ENCODE measurements at regions not wholly inside any gene's neighbourhood (a gene's known extent, or its start where the extent isn't known, plus 50 kb on each side); places are given as distances from the start of the nearest gene placed in this dataset.

- Histone ChIP-seq H3K4me3 (ENCODE audit: low read length) (no peak overlapping the region), H3K9me3 (ENCODE audit: low read length) (no peaks in the 10 kb centered on the region), H3K4me1 (ENCODE audit: insufficient read depth, low read length) (peaks cover 28% of the 10 kb centered on the region), H4K20me1 (ENCODE audit: low read length) (no peaks in the 10 kb centered on the region), H3K36me3 (ENCODE audit: low read depth, low read length) (no peaks in the 10 kb centered on the region), H3K9me2 (replicated peaks; ENCODE audit: low read length) (no peaks in the 10 kb centered on the region), H3K79me2 (ENCODE audit: low read length) (no peaks in the 10 kb centered on the region), H2AFZ (ENCODE audit: low read length) (no peak overlapping the region), H3K27ac (ENCODE audit: low read length) (no peak overlapping the region), H3K9ac (ENCODE audit: low read length) (no peak overlapping the region), H3F3A (ENCODE audit: low read length, unreplicated experiment) (no peaks in the 10 kb centered on the region), H3K27me3 (ENCODE audit: low read length) (no peaks in the 10 kb centered on the region), H3K4me2 (ENCODE audit: low read length) (no peak overlapping the region)
- no TSS peak for BruUV-seq (replicated peaks)
- TF ChIP-seq, protein P1, sequence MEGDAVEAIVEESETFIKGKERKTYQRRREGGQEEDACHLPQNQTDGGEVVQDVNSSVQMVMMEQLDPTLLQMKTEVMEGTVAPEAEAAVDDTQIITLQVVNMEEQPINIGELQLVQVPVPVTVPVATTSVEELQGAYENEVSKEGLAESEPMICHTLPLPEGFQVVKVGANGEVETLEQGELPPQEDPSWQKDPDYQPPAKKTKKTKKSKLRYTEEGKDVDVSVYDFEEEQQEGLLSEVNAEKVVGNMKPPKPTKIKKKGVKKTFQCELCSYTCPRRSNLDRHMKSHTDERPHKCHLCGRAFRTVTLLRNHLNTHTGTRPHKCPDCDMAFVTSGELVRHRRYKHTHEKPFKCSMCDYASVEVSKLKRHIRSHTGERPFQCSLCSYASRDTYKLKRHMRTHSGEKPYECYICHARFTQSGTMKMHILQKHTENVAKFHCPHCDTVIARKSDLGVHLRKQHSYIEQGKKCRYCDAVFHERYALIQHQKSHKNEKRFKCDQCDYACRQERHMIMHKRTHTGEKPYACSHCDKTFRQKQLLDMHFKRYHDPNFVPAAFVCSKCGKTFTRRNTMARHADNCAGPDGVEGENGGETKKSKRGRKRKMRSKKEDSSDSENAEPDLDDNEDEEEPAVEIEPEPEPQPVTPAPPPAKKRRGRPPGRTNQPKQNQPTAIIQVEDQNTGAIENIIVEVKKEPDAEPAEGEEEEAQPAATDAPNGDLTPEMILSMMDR (conservative IDR thresholded peaks at IDR 0.05; ENCODE audit: low read depth, low read length), result no peak
- TF ChIP-seq EZH2 (IDR thresholded peaks at IDR 0.05; ENCODE audit: low read length, unreplicated experiment), result no peak
- TF ChIP-seq EZH2phosphoT487 (IDR thresholded peaks at IDR 0.05; ENCODE audit: borderline replicate concordance, low read length), result no peak
- ATAC-seq (no peak), DNase-seq (no peak)
- ChIA-PET POLR2A (ENCODE audit: unreplicated experiment) (no interaction called here), CTCF (no interaction called here)
- intact Hi-C loops (cut with micrococcal nuclease), result no loop called here
Measured at GRCh38 chr7:21368317-21368716, 59.6 kb upstream of the SP4 start.

- ATAC-seq (no peak), DNase-seq (no peak)
- Histone ChIP-seq H4K20me1 (ENCODE audit: low read length) (no peaks in the 10 kb centered on the region), H3K27ac (ENCODE audit: low read length) (no peak overlapping the region), H3K27me3 (ENCODE audit: low read length) (no peaks in the 10 kb centered on the region), H3K4me1 (ENCODE audit: insufficient read depth, low read length) (peaks cover 21% of the 10 kb centered on the region), H3K36me3 (ENCODE audit: low read depth, low read length) (no peaks in the 10 kb centered on the region), H3K9me3 (ENCODE audit: low read length) (no peaks in the 10 kb centered on the region), H3F3A (ENCODE audit: low read length, unreplicated experiment) (no peaks in the 10 kb centered on the region), H3K4me2 (ENCODE audit: low read length) (no peak overlapping the region), H3K4me3 (ENCODE audit: low read length) (no peak overlapping the region), H3K79me2 (ENCODE audit: low read length) (no peaks in the 10 kb centered on the region), H3K9me2 (replicated peaks; ENCODE audit: low read length) (no peaks in the 10 kb centered on the region), H2AFZ (ENCODE audit: low read length) (no peak overlapping the region), H3K9ac (ENCODE audit: low read length) (no peak overlapping the region)
- no TSS peak for BruUV-seq (replicated peaks)
- ChIA-PET CTCF (no interaction called here), POLR2A (ENCODE audit: unreplicated experiment) (no interaction called here)
- TF ChIP-seq EZH2phosphoT487 (IDR thresholded peaks at IDR 0.05; ENCODE audit: borderline replicate concordance, low read length), result no peak
- TF ChIP-seq EZH2 (IDR thresholded peaks at IDR 0.05; ENCODE audit: low read length, unreplicated experiment), result no peak
- TF ChIP-seq, protein P1 (conservative IDR thresholded peaks at IDR 0.05; ENCODE audit: low read depth, low read length), result no peak
- intact Hi-C loops (cut with micrococcal nuclease), result no loop called here
Measured at GRCh38 chr7:21370283-21370982, 57.5 kb upstream of the SP4 start.

DNA sequence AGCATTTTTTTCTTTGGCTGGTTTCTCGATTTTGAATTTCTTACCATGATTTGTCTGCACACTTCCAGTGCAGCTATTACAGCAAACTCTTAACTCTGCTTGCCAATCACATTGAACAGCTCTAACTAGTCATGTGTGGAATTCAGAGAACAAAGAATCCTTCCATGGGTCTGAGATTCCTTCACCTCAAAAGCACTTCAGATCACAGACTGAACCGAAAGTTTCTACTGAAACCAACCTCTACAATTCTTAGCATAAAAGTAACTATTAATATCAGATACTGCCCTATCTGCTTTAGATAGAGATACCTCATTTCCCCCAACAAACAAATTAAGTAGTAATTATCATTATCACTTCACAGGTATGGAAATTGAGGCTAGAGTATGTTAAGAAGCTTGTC lies 56.5 kb upstream of the SP4 start:
- Histone ChIP-seq H3K36me3 (ENCODE audit: low read depth, low read length) (no peaks in the 10 kb centered on the region), H3K9me2 (replicated peaks; ENCODE audit: low read length) (no peaks in the 10 kb centered on the region), H3K9ac (ENCODE audit: low read length) (no peak overlapping the region), H4K20me1 (ENCODE audit: low read length) (no peaks in the 10 kb centered on the region), H3K4me3 (ENCODE audit: low read length) (no peak overlapping the region), H3K9me3 (ENCODE audit: low read length) (no peaks in the 10 kb centered on the region), H3K27ac (ENCODE audit: low read length) (no peak overlapping the region), H3K4me1 (ENCODE audit: insufficient read depth, low read length) (peaks cover 13% of the 10 kb centered on the region), H2AFZ (ENCODE audit: low read length) (no peak overlapping the region), H3K79me2 (ENCODE audit: low read length) (no peaks in the 10 kb centered on the region), H3K4me2 (ENCODE audit: low read length) (no peak overlapping the region), H3F3A (ENCODE audit: low read length, unreplicated experiment) (no peaks in the 10 kb centered on the region), H3K27me3 (ENCODE audit: low read length) (no peaks in the 10 kb centered on the region)
- no peak for TF ChIP-seq EZH2phosphoT487 (IDR thresholded peaks at IDR 0.05; ENCODE audit: borderline replicate concordance, low read length)
- no peak for TF ChIP-seq EZH2 (IDR thresholded peaks at IDR 0.05; ENCODE audit: low read length, unreplicated experiment)
- CTCF ChIA-PET, result no interaction called here
- POLR2A ChIA-PET (ENCODE audit: unreplicated experiment), result no interaction called here
- ATAC-seq (no peak), DNase-seq (no peak)
- intact Hi-C loops (cut with micrococcal nuclease), result no loop called here
- BruUV-seq (replicated peaks), result no TSS peak
